ENCODE measurements at regions not wholly inside any gene's neighbourhood (a gene's known extent, or its start where the extent isn't known, plus 50 kb on each side); places are given as distances from the start of the nearest gene placed in this dataset.

GRCh38 chr20:24366336-24367004, 103.0 kb upstream of the SYNDIG1 start:
- DNase-seq (ENCODE audit: low read depth) = no peak
- TF ChIP-seq, protein P1, sequence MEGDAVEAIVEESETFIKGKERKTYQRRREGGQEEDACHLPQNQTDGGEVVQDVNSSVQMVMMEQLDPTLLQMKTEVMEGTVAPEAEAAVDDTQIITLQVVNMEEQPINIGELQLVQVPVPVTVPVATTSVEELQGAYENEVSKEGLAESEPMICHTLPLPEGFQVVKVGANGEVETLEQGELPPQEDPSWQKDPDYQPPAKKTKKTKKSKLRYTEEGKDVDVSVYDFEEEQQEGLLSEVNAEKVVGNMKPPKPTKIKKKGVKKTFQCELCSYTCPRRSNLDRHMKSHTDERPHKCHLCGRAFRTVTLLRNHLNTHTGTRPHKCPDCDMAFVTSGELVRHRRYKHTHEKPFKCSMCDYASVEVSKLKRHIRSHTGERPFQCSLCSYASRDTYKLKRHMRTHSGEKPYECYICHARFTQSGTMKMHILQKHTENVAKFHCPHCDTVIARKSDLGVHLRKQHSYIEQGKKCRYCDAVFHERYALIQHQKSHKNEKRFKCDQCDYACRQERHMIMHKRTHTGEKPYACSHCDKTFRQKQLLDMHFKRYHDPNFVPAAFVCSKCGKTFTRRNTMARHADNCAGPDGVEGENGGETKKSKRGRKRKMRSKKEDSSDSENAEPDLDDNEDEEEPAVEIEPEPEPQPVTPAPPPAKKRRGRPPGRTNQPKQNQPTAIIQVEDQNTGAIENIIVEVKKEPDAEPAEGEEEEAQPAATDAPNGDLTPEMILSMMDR (IDR thresholded peaks at IDR 0.05; ENCODE audit: insufficient read depth, low read length, poor library complexity, severe bottlenecking) = no peak
- Histone ChIP-seq H3K36me3 (ENCODE audit: control insufficient read depth, insufficient read depth, low read length) (no peaks in the 10 kb centered on the region), H3K27me3 (ENCODE audit: control insufficient read depth, insufficient read depth, low read length) (no peaks in the 10 kb centered on the region), H3K4me3 (ENCODE audit: low read depth, low read length) (no peak overlapping the region)

DNA sequence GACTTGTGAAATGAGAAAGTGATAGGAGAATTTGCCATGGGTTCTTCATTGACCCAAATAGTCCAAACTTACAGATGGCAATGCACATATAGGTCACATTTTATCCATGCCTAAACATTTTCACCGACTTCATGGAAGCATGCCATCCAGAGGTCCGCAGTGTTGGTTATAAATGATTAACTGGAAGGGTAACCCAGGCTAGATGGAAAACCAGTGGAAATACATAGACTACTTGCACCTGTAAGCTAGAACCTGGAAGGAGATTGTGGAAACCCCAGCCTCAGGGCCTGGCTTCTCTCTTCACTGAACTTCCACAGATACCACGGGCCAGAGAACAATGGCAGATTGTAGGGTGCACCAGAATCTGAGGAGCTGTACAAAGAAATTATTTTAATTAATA, 103.8 kb upstream of the SYNDIG1 start:
- H3K36me3 ChIP-seq (ENCODE audit: control insufficient read depth, insufficient read depth, low read length) = no peaks in the 10 kb centered on the region
- H3K4me3 ChIP-seq (ENCODE audit: low read depth, low read length) = no peak overlapping the region
- DNase-seq (ENCODE audit: low read depth) = no peak
- TF ChIP-seq, protein P1 (IDR thresholded peaks at IDR 0.05; ENCODE audit: insufficient read depth, low read length, poor library complexity, severe bottlenecking) = no peak
- H3K27me3 ChIP-seq (ENCODE audit: control insufficient read depth, insufficient read depth, low read length) = no peaks in the 10 kb centered on the region

DNA sequence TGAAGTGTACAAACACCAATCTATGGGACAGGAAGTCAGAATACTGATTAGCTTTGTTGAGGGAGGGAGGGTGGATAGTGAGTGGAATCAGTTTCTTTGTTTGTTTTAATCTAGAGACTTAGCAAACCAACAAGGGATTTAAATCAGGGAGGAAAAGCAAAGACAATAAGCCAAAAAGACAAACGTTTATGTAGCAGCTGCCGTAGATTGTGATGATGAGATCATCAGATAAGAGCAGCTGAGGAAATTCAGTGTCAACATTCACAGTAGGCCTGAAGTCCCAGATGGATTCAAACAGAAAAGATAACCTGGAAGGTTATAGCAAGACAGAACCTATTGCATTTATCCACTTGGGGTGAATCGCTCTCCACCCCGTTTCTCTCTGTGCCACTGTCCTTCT, 104.9 kb upstream of the SYNDIG1 start:
- Histone ChIP-seq H3K4me3 (ENCODE audit: low read depth, low read length) (no peak overlapping the region), H3K36me3 (ENCODE audit: control insufficient read depth, insufficient read depth, low read length) (no peaks in the 10 kb centered on the region), H3K27me3 (ENCODE audit: control insufficient read depth, insufficient read depth, low read length) (no peaks in the 10 kb centered on the region)
- TF ChIP-seq, protein P1 (IDR thresholded peaks at IDR 0.05; ENCODE audit: insufficient read depth, low read length, poor library complexity, severe bottlenecking) = no peak
- no peak for DNase-seq (ENCODE audit: low read depth)

DNA sequence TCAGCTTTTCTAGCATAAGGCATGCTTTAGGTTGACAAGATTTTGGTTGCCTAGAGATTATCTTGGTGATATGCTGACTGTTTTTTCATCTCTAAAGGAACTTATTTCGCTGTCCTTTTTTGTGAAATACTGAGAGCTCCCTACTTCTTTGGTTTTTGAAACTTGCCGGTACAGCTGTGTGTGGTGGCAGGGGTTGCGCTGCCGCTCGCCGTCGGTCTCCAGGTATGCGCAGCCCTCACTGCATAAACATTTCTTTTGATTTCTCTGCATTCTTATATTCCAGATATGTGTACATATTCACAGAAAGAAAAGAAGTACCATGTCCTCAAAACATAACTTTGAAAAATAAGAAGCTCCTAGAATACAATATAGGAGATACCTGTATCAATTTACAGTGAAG, 106.4 kb upstream of the SYNDIG1 start:
- TF ChIP-seq, protein P1 (IDR thresholded peaks at IDR 0.05; ENCODE audit: insufficient read depth, low read length, poor library complexity, severe bottlenecking) = no peak
- Histone ChIP-seq H3K36me3 (ENCODE audit: control insufficient read depth, insufficient read depth, low read length) (no peaks in the 10 kb centered on the region), H3K27me3 (ENCODE audit: control insufficient read depth, insufficient read depth, low read length) (no peaks in the 10 kb centered on the region), H3K4me3 (ENCODE audit: low read depth, low read length) (no peak overlapping the region)
- DNase-seq (ENCODE audit: low read depth) = no peak

DNA sequence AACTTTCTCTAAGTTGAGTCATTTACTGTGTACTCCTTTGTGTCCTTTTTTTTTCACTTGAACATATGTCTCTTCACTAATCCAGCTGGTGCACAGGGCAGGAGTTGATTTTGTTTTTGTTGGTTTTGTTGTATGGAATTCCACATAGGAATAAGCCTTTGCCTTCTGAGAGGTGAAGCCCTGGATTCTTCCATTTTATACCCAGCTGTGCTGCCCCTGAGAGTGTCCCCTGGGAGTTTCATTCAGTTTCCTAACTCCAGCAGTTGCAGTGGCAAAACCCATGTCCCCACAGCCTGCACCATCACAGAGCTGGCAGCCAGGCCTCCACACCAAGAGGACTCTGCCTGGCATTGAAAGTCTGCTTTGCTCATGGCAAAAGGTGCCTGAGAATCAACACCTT, 107.3 kb upstream of the SYNDIG1 start:
- TF ChIP-seq, protein P1 (IDR thresholded peaks at IDR 0.05; ENCODE audit: insufficient read depth, low read length, poor library complexity, severe bottlenecking) = no peak
- no peaks in the 10 kb centered on the region for H3K27me3 ChIP-seq (ENCODE audit: control insufficient read depth, insufficient read depth, low read length)

DNA sequence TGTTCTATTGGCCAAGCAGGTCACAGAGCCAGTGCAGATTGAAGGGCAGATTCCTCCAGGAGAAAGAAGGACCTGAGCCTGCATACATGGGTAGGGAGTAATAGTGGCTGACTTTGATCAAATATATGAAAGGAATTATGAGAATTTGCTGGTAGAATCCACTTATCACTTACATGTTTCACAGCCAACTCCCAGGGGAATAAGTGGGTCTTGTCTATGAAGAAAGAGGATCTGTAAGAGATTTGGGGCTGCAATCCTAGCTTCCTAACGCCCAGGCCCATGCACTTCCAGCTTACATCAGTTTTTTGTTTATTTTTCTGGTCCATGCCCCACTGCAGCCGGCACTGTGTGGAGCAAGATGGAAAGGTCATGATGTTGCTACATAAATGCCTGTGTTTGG, 107.9 kb upstream of the SYNDIG1 start:
- Histone ChIP-seq H3K36me3 (ENCODE audit: control insufficient read depth, insufficient read depth, low read length) (no peaks in the 10 kb centered on the region), H3K27me3 (ENCODE audit: control insufficient read depth, insufficient read depth, low read length) (no peaks in the 10 kb centered on the region)

More for the DNA sequence above, 107.3 kb upstream of the SYNDIG1 start:
- H3K4me3 ChIP-seq (ENCODE audit: low read depth, low read length) = no peak overlapping the region
- no peaks in the 10 kb centered on the region for H3K36me3 ChIP-seq (ENCODE audit: control insufficient read depth, insufficient read depth, low read length)
- no peak for DNase-seq (ENCODE audit: low read depth)

More for the DNA sequence above, 107.9 kb upstream of the SYNDIG1 start:
- DNase-seq (ENCODE audit: low read depth) = no peak
- TF ChIP-seq, protein P1 (IDR thresholded peaks at IDR 0.05; ENCODE audit: insufficient read depth, low read length, poor library complexity, severe bottlenecking) = no peak
- no peak overlapping the region for H3K4me3 ChIP-seq (ENCODE audit: low read depth, low read length)

Measured in kidney epithelial cell (primary cell).